GM23338 (cell line): ENCODE measurements at regions not wholly inside any gene's neighbourhood (a gene's known extent, or its start where the extent isn't known, plus 50 kb on each side); places are given as distances from the start of the nearest gene placed in this dataset.

ENCODE experiments used
- CREB1 ChIP-seq: fragments of 250-450 bp; sonication (Bioruptor Pico); IDR thresholded peaks from 2 replicates; pipeline ENCODE4 v1.5.0; 2020; ENCODE audit warnings: low read depth, mild to moderate bottlenecking, moderate library complexity
- CTCF ChIP-seq, 2 experiments: fragments of 200-600 bp in 1 of 2; sonication (generic) in 1 of 2; conservative IDR thresholded peaks; 2 replicates each; pipeline versions ENCODE4 v1.5.1 to v1.6.1; 2016 to 2017; ENCODE audit warnings: antibody characterized with exemption in 2 of 2, low read depth in 2 of 2, mild to moderate bottlenecking in 2 of 2, moderate library complexity in 1 of 2
- ETS1 ChIP-seq: IDR thresholded peaks from 2 replicates; pipeline ENCODE4 v1.6.1; 2016; ENCODE audit warnings: antibody characterized with exemption
- EZH2 ChIP-seq: fragments of 200-600 bp; sonication (generic); IDR thresholded peaks from one replicate; pipeline ENCODE4 v1.8.0; 2017; ENCODE audit warnings: antibody characterized with exemption, mild to moderate bottlenecking, low read depth; ENCODE audit not compliant: unreplicated experiment
- EZH2phosphoT487 ChIP-seq: fragments of 200-600 bp; sonication (generic); IDR thresholded peaks from one replicate; pipeline ENCODE4 v1.8.1; 2018; ENCODE audit warnings: antibody characterized with exemption; ENCODE audit not compliant: unreplicated experiment
- JUNB ChIP-seq: IDR thresholded peaks from one replicate; pipeline ENCODE4 v1.6.1; 2016; ENCODE audit warnings: antibody characterized with exemption; ENCODE audit not compliant: unreplicated experiment
- POLR2AphosphoS5 ChIP-seq: IDR thresholded peaks from 2 replicates; pipeline ENCODE4 v1.6.1; 2016; ENCODE audit warnings: antibody characterized with exemption, low read depth
- REST ChIP-seq: IDR thresholded peaks from one replicate; pipeline ENCODE4 v1.6.1; 2018; ENCODE audit warnings: antibody characterized with exemption; ENCODE audit not compliant: unreplicated experiment
- STAT1 ChIP-seq: IDR thresholded peaks from one replicate; pipeline ENCODE4 v1.6.1; 2016; ENCODE audit warnings: antibody characterized with exemption; ENCODE audit not compliant: unreplicated experiment

GRCh38 chr9:29945012-29945411 is 2371.7 kb upstream of the C9orf72 start:
- no peak for TF ChIP-seq EZH2
- no peak for TF ChIP-seq POLR2AphosphoS5
- TF ChIP-seq ETS1: no peak
- no peak for TF ChIP-seq CTCF (conservative IDR thresholded peaks at IDR 0.05; ENCODE audit: low read depth in 2 of 2)
- TF ChIP-seq STAT1: no peak
- TF ChIP-seq EZH2phosphoT487: no peak
- TF ChIP-seq JUNB: no peak
- TF ChIP-seq REST: no peak
- TF ChIP-seq CREB1 (CRISPR knock-in tag): no peak
